HAP-1 (cell line): ENCODE measurements at regions not wholly inside any gene's neighbourhood (a gene's known extent, or its start where the extent isn't known, plus 50 kb on each side); places are given as distances from the start of the nearest gene placed in this dataset.

ENCODE experiments used
- DNase-seq, 2 experiments: peaks; one replicate each; pipeline ENCODE4 v3.0.0-alpha.2; 2016 to 2020; ENCODE audit warnings: low spot score in 2 of 2
- H3K27me3 ChIP-seq: fragments of 250-450 bp; sonication (Bioruptor Pico); 2 replicates; pipeline ENCODE4 v1.5.1; 2020; ENCODE audit warnings: low read depth, mild to moderate bottlenecking, moderate library complexity
- H3K36me3 ChIP-seq: fragments of 250-450 bp; sonication (Bioruptor Pico); replicated peaks from 2 replicates; pipeline ENCODE4 v1.5.1; 2020; ENCODE audit warnings: mild to moderate bottlenecking
- H3K4me1 ChIP-seq: fragments of 250-450 bp; sonication (Bioruptor Pico); 2 replicates; pipeline ENCODE4 v1.5.1; 2020; ENCODE audit warnings: mild to moderate bottlenecking
- H3K4me3 ChIP-seq: fragments of 250-450 bp; sonication (Bioruptor Pico); 2 replicates; pipeline ENCODE4 v1.5.1; 2020; ENCODE audit warnings: mild to moderate bottlenecking, moderate library complexity
- H3K9me3 ChIP-seq: fragments of 250-450 bp; sonication (Bioruptor Pico); 2 replicates; pipeline ENCODE4 v1.5.1; 2020; ENCODE audit warnings: mild to moderate bottlenecking, moderate library complexity
- in situ Hi-C: fragments of 300-500 bp; cut with MboI; formaldehyde crosslinking; loops from 3 replicates; pipeline ENCODE4 v1.14.3; 2020; ENCODE audit warnings: low sequenced_read_pairs, inconsistent platforms, mixed read lengths

DNA sequence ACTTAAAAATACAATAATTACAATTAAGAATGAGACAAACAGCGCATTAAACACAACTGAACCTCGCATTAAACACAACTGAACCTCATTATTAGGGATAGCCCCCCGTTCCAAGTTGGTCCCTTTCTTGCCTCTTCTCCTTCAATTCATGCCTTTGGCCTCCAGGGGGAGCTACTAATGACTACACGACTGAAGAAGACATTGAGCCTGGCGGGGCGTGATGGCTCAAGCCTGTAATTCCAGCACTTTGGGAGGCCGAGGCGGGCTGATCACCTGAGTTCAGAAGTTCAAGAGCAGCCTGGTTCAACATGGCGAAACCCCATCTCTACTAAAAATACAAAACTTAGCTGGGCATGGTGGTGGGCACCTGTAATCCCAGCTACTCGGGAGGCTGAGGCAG is 56.4 kb upstream of the NWD2 start:
- Histone ChIP-seq H3K27me3 (no peaks in the 10 kb centered on the region), H3K36me3 (no peaks in the 10 kb centered on the region), H3K9me3 (no peaks in the 10 kb centered on the region), H3K4me1 (no peaks in the 10 kb centered on the region), H3K4me3 (no peak overlapping the region)
- in situ Hi-C loops: no loop called here
- DNase-seq: peak in 1 of 2 experiments; percentile 11
